Liver (tissue), 8 donors: ENCODE measurements at regions not wholly inside any gene's neighbourhood (a gene's known extent, or its start where the extent isn't known, plus 50 kb on each side); places are given as distances from the start of the nearest gene placed in this dataset.

Experiments
- DNase-seq: peaks from one replicate; pipeline ENCODE4 v3.0.0-alpha.2; 2017; ENCODE audit warnings: low spot score
- H3K27ac ChIP-seq, 2 donors: one replicate each; pipeline ENCODE4 v1.7.0; 2013; ENCODE audit warnings: inconsistent platforms in 2 of 2, low read length in 2 of 2, control low read depth in 1 of 2, low read depth in 1 of 2, mild to moderate bottlenecking in 1 of 2
- H3K27me3 ChIP-seq, 4 donors: one replicate each; pipeline versions ENCODE4 v1.6.1 to v1.7.0; 2013; ENCODE audit warnings: low read length in 3 of 4, inconsistent platforms in 1 of 4, mild to moderate bottlenecking in 1 of 4, moderate library complexity in 1 of 4; ENCODE audit not compliant: control insufficient read depth in 4 of 4, insufficient read depth in 4 of 4
- H3K36me3 ChIP-seq, 4 donors: one replicate each; pipeline versions ENCODE4 v1.6.1 to v1.7.0; 2013; ENCODE audit warnings: low read length in 3 of 4, mild to moderate bottlenecking in 3 of 4, low read depth in 1 of 4, moderate library complexity in 1 of 4; ENCODE audit not compliant: control insufficient read depth in 4 of 4, insufficient read depth in 3 of 4
- H3K4me1 ChIP-seq, 4 donors: one replicate each; pipeline versions ENCODE4 v1.6.1 to v1.7.0; 2013; ENCODE audit warnings: low read length in 3 of 4, mild to moderate bottlenecking in 3 of 4, moderate library complexity in 1 of 4; ENCODE audit not compliant: control insufficient read depth in 4 of 4, insufficient read depth in 4 of 4
- H3K4me3 ChIP-seq, 3 donors: one replicate each; pipeline versions ENCODE4 v1.6.1 to v1.7.0; 2013; ENCODE audit warnings: low read length in 3 of 3, control low read depth in 1 of 3, low read depth in 1 of 3, mild to moderate bottlenecking in 1 of 3
- H3K9ac ChIP-seq, 2 donors: one replicate each; pipeline ENCODE4 v1.7.0; 2013; ENCODE audit warnings: low read length in 2 of 2, mild to moderate bottlenecking in 2 of 2, moderate library complexity in 2 of 2, control low read depth in 1 of 2, low read depth in 1 of 2
- H3K9me3 ChIP-seq, 4 donors: one replicate each; pipeline versions ENCODE4 v1.6.1 to v1.7.0; 2013; ENCODE audit warnings: low read length in 3 of 4; ENCODE audit not compliant: control insufficient read depth in 4 of 4
- EGR1 ChIP-seq, 2 donors: IDR thresholded peaks; 2 replicates each; pipeline ENCODE4 v1.6.1; 2016 to 2018; ENCODE audit warnings: antibody characterized with exemption in 2 of 2, low read depth in 2 of 2
- GABPA ChIP-seq, 2 donors: IDR thresholded peaks in 1 of 2; conservative IDR thresholded peaks in 1 of 2; 2 replicates each; pipeline ENCODE4 v1.6.1; 2016; ENCODE audit warnings: antibody characterized with exemption in 2 of 2, mild to moderate bottlenecking in 1 of 2, moderate library complexity in 1 of 2
- HNF4A ChIP-seq, 2 donors: conservative IDR thresholded peaks; 2 replicates each; pipeline ENCODE4 v1.6.1; 2016; ENCODE audit warnings: antibody characterized with exemption in 2 of 2, mild to moderate bottlenecking in 2 of 2
- HNF4G ChIP-seq: IDR thresholded peaks from 2 replicates; pipeline ENCODE4 v1.6.1; 2016; ENCODE audit warnings: antibody characterized with exemption
- JUND ChIP-seq, 2 donors: IDR thresholded peaks; 2 replicates each; pipeline ENCODE4 v1.6.1; 2016; ENCODE audit warnings: antibody characterized with exemption in 2 of 2
- RAD21 ChIP-seq, 2 donors: IDR thresholded peaks; 2 replicates each; pipeline ENCODE4 v1.6.1; 2016; ENCODE audit warnings: antibody characterized with exemption in 2 of 2, mild to moderate bottlenecking in 2 of 2
- TAF1 ChIP-seq: conservative IDR thresholded peaks from 2 replicates; pipeline ENCODE4 v1.6.1; 2016; ENCODE audit warnings: antibody characterized with exemption, mild to moderate bottlenecking
- YY1 ChIP-seq: IDR thresholded peaks from 2 replicates; pipeline ENCODE4 v1.6.1; 2016; ENCODE audit warnings: antibody characterized with exemption, mild to moderate bottlenecking
- WGBS: extraction: QIAGEN DNeasy Blood & Tissue Kit; methylation state at CpG from one replicate; pipeline ENCODE4 v1.1.7; 2013; 5-methylcytosine and 5-hydroxymethylcytosine counted together
- TF ChIP-seq, protein P1 (sequence below): fragments of 150-350 bp; IDR thresholded peaks from 2 replicates; pipeline ENCODE4 v1.5.1; 2017; ENCODE audit warnings: improper control_type of control experiment, low read depth, low read length; ENCODE audit not compliant: missing input control
- TF ChIP-seq, protein P2 (sequence below): IDR thresholded peaks from 2 replicates; pipeline ENCODE4 v1.6.1; 2016; ENCODE audit warnings: antibody characterized with exemption, mild to moderate bottlenecking
- TF ChIP-seq, protein P3 (sequence below): IDR thresholded peaks from 2 replicates; pipeline ENCODE4 v1.6.1; 2016; ENCODE audit warnings: antibody characterized with exemption
- TF ChIP-seq, protein P4 (sequence below): IDR thresholded peaks from 2 replicates; pipeline ENCODE4 v1.6.1; 2016; ENCODE audit warnings: antibody characterized with exemption
- donor health status: healthy.
- donor health status: healthy.
- donor health status: healthy.
- donor health status: healthy.
- donor health status: healthy.

DNA sequence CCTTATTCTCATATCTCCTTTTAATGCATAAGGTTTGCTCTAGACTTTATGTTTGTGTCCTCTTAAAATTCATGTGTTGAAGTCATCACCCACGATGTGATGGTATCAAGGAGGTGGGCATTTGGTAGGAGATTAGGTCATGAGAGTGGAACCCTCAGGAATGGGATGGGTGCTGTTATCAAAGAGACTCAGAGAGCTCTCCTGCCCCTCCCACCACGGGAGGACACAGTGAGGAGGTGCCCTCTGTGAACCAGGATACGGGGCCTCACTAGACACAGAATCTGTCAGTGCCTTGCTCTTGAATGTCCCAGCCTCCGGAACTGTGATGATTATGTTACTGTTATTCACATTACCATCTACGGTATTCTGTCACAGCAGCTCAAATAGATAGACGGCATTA, 359.0 kb downstream of the IRX1 start:
- 65% methylated on average over 6 of the region's 6 CpGs for WGBS
- no peaks in the 10 kb centered on the region for H3K4me1 ChIP-seq

DNA sequence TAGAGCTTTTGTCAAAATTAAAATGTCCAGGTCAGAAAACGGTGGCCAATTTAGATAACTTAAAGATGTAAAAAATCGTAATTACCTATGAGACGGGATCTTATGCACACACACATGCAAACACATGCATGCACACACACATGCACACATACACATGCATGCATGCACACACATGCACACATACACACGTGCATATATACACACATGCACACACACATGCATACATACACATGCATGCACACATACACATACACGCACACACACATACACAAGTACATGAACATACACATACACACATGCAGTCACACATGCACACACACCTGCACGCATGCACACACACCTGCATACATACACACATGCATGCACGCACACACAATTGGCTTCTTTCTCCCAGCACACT, 362.0 kb downstream of the IRX1 start:
- Histone ChIP-seq H3K36me3 (no peaks in the 10 kb centered on the region), H3K27me3 (no peaks in the 10 kb centered on the region)

More for the DNA sequence above, 359.0 kb downstream of the IRX1 start:
- no peaks in the 10 kb centered on the region for H3K9me3 ChIP-seq
- no peak overlapping the region for H3K9ac ChIP-seq
- H3K27ac ChIP-seq: no peak overlapping the region
- H3K27me3 ChIP-seq: no peaks in the 10 kb centered on the region
- H3K36me3 ChIP-seq: no peaks in the 10 kb centered on the region
- no peak for DNase-seq
- H3K4me3 ChIP-seq: no peak overlapping the region
- no peak for TF ChIP-seq EGR1 (IDR thresholded peaks at IDR 0.05; ENCODE audit: low read depth in 2 of 2)
- TF ChIP-seq, protein P1, sequence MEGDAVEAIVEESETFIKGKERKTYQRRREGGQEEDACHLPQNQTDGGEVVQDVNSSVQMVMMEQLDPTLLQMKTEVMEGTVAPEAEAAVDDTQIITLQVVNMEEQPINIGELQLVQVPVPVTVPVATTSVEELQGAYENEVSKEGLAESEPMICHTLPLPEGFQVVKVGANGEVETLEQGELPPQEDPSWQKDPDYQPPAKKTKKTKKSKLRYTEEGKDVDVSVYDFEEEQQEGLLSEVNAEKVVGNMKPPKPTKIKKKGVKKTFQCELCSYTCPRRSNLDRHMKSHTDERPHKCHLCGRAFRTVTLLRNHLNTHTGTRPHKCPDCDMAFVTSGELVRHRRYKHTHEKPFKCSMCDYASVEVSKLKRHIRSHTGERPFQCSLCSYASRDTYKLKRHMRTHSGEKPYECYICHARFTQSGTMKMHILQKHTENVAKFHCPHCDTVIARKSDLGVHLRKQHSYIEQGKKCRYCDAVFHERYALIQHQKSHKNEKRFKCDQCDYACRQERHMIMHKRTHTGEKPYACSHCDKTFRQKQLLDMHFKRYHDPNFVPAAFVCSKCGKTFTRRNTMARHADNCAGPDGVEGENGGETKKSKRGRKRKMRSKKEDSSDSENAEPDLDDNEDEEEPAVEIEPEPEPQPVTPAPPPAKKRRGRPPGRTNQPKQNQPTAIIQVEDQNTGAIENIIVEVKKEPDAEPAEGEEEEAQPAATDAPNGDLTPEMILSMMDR: no peak
- no peak for TF ChIP-seq HNF4A (conservative IDR thresholded peaks at IDR 0.05)
- TF ChIP-seq, protein P2, sequence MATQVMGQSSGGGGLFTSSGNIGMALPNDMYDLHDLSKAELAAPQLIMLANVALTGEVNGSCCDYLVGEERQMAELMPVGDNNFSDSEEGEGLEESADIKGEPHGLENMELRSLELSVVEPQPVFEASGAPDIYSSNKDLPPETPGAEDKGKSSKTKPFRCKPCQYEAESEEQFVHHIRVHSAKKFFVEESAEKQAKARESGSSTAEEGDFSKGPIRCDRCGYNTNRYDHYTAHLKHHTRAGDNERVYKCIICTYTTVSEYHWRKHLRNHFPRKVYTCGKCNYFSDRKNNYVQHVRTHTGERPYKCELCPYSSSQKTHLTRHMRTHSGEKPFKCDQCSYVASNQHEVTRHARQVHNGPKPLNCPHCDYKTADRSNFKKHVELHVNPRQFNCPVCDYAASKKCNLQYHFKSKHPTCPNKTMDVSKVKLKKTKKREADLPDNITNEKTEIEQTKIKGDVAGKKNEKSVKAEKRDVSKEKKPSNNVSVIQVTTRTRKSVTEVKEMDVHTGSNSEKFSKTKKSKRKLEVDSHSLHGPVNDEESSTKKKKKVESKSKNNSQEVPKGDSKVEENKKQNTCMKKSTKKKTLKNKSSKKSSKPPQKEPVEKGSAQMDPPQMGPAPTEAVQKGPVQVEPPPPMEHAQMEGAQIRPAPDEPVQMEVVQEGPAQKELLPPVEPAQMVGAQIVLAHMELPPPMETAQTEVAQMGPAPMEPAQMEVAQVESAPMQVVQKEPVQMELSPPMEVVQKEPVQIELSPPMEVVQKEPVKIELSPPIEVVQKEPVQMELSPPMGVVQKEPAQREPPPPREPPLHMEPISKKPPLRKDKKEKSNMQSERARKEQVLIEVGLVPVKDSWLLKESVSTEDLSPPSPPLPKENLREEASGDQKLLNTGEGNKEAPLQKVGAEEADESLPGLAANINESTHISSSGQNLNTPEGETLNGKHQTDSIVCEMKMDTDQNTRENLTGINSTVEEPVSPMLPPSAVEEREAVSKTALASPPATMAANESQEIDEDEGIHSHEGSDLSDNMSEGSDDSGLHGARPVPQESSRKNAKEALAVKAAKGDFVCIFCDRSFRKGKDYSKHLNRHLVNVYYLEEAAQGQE: no peak
- TF ChIP-seq GABPA (IDR thresholded peaks at IDR 0.05 in 1 of 2, conservative IDR thresholded peaks at IDR 0.05 in 1 of 2): no peak
- TF ChIP-seq, protein P3, sequence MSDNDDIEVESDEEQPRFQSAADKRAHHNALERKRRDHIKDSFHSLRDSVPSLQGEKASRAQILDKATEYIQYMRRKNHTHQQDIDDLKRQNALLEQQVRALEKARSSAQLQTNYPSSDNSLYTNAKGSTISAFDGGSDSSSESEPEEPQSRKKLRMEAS: no peak
- no peak for TF ChIP-seq YY1
- TF ChIP-seq RAD21 (IDR thresholded peaks at IDR 0.05): no peak
- TF ChIP-seq HNF4G: no peak

More for the DNA sequence above, 362.0 kb downstream of the IRX1 start:
- TF ChIP-seq YY1: no peak
- TF ChIP-seq JUND (IDR thresholded peaks at IDR 0.05): no peak
- no peak for TF ChIP-seq EGR1 (IDR thresholded peaks at IDR 0.05; ENCODE audit: low read depth in 2 of 2)
- TF ChIP-seq, protein P3: no peak
- TF ChIP-seq, protein P2: no peak
- TF ChIP-seq TAF1: no peak
- TF ChIP-seq, protein P4, sequence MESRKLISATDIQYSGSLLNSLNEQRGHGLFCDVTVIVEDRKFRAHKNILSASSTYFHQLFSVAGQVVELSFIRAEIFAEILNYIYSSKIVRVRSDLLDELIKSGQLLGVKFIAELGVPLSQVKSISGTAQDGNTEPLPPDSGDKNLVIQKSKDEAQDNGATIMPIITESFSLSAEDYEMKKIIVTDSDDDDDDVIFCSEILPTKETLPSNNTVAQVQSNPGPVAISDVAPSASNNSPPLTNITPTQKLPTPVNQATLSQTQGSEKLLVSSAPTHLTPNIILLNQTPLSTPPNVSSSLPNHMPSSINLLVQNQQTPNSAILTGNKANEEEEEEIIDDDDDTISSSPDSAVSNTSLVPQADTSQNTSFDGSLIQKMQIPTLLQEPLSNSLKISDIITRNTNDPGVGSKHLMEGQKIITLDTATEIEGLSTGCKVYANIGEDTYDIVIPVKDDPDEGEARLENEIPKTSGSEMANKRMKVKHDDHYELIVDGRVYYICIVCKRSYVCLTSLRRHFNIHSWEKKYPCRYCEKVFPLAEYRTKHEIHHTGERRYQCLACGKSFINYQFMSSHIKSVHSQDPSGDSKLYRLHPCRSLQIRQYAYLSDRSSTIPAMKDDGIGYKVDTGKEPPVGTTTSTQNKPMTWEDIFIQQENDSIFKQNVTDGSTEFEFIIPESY: no peak
- Histone ChIP-seq H3K9ac (no peak overlapping the region), H3K27ac (no peak overlapping the region), H3K9me3 (peaks cover 0 to 2% (median 0%) of the 10 kb centered on the region in 4 donors), H3K4me3 (no peak overlapping the region), H3K4me1 (no peaks in the 10 kb centered on the region)
- WGBS: 74% methylated on average over 7 of the region's 7 CpGs
- DNase-seq: no peak
